GM19324 (cell line): ENCODE measurements at regions not wholly inside any gene's neighbourhood (a gene's known extent, or its start where the extent isn't known, plus 50 kb on each side); places are given as distances from the start of the nearest gene placed in this dataset.
"Not testable (repeated sequence)": the region's sequence is repeated elsewhere in the genome, so short reads cannot be mapped to it uniquely, and the experiment has no call there.

ENCODE experiments used
- ATAC-seq: cut with Tn5 transposase; IDR thresholded peaks from one replicate; pipeline ENCODE4 v1.9.1; 2021; ENCODE audit warnings: mild to moderate bottlenecking, moderate library complexity; ENCODE audit not compliant: unreplicated experiment, low FRiP score

DNA sequence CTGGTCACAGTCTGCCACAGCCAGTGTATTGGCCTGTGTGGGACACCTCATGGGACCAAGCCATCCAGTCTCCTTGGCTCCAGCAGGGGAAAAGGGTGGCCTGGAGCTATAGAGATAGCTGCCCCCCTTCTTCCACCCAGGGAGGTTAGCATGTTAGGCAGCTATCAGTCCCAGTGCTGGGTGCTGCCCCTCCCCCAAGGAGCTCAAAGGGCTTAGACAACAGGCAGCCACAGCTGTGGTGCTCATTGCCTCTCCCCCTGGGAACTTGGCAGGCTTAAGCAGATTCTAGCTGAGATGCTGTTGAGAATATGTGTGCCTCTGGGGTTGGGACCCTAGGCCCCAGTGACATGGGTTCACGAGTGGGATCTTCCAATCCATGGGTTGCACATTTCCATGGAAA, 226.0 kb upstream of the PTGER4 start:
- ATAC-seq = no peak

DNA sequence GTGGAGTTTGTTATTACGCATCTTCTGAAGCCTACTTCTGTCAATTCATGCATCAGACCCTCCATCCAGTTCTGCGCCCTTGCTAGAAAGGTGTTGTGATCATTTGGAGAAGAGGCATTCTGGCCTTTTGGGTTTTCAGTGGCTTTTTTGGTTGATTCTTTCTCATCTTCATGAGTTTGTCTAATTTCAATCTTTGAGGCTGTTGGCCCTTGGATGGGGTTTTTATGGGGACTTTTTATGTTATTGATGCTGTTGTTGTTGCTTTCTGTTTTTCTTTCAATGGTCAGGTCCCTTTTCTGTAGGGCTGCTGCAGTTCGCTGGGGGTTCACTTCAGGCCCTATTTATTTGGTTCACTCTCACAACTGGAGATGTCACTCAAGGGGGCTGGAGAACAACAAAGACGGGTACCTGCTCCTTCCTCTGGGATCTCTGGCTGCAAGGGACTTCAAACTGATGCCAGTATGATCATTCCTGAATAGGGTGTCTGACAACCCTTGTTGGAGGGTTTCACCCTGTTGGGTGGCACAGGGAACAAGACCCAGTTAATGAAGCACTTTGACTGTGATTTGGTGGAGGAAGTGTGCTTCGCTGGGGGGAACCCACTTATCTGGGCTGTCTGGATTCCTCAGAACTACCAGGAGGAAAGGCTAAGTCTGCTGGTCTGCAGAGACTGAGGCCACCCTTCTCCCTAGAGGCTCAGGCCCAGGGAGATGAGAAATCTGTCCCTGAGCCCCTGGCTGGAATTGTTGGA, 226.7 kb upstream of the PTGER4 start:
- ATAC-seq = no peak

DNA sequence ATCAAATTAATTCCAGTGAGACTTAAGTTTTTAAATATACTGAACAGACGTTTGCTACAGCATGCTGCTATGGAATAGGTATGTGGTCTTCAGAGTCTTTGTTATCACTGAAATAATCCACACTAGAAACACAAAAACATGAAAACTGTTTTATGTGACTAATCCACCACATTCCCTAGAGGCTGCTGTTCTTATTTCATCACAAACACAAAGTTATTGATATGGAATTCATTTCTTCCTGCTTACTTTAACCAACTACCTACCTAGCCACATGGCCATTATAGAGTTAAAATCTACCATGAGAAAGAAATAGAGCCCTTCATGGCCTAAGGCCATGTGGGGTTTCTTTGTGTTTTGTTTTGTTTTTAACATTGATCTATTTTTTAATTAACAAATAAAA, 232.3 kb upstream of the PTGER4 start:
- no peak for ATAC-seq

DNA sequence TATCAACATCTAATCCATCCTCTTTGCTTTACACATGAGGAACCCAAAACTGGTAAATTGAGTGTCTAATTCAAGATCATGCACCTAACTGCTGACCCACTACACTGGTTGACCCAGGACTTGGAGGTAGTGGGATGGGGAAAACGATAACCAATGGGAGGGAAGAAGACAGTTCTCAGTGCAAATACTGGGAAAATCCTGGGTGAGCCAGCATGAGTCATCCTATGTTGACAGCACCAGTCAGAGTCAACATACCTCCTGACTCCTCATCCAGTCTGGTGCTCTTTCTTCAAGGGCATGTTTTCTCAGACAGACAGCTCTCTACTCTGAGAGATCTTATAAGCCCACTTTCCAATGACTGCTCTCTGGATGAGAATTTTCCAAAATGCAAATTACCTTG, 232.8 kb upstream of the PTGER4 start:
- ATAC-seq = no peak

DNA sequence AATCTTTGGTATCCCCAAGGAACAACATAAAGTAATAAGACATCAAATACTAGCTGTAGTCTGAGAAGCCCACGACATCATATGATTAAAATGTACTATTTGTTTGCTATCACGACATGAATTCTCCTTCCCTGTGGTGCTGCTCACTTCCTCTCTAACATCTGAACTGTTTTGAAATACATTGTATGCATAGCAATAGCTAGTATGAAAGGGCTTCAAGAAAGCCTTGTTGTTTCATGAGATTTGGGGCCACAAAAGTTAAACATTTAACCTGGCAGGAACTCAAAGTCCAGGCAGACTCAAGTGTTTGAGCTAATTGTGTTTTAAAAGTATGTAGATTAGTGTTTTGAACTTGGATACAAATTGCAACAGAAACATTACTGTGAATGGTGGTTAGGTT, 237.4 kb upstream of the PTGER4 start:
- peak; percentile 69 for ATAC-seq

DNA sequence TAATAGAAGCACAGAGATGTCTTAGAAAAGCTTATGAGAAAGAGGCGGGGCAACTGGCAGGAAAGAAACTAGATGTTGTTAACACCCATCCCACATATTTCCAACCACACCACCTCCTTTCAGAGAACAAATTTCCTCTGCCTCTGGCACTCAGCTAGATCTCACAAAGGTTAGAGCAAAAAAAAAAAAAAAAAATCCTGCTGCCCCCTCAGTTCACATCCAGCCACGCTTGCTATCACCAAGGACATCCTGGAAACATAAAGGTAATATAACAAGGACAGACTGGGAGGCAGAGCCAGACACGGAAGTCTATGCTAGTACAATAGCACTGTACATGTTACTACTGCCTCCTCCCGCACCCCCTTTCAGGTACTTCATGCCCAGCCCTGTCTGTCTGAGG, 238.0 kb upstream of the PTGER4 start:
- ATAC-seq = no peak

DNA sequence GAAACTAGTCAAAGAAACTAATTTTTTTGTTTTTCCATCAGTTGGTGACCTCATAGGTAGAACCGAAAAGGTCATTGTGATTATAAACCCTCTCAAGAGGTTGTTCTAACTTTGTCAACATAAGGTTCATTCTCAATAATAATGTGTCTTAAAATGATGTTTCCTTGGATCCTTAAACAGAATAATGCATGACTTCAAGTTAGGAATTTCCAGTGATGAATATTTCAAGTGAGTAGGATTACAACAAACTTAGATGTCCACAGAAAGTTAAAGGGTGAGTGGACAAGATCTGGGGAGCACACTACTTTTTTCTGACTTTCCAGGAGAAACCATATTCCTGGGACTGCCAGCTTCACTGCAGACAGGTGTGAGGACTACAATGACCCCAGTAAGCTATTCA, 239.0 kb upstream of the PTGER4 start:
- ATAC-seq = no peak

DNA sequence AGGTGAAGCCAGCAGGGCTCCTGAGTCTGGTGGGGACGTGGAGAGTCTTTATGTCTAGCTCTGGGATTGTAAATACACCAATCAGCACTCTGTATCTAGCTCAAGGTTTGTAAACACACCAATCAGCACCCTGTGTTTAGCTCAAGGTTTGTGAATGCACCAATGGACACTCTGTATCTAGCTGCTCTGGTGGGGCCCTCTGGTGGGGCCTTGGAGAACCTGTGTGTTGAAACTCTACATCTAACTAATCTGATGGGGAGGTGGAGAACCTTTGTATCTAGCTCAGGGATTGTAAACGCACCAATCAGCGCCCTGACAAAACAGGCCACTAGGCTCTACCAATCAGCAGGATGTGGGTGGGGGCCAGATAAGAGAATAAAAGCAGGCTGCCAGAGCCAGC, 240.6 kb upstream of the PTGER4 start:
- ATAC-seq = not testable (repeated sequence)

DNA sequence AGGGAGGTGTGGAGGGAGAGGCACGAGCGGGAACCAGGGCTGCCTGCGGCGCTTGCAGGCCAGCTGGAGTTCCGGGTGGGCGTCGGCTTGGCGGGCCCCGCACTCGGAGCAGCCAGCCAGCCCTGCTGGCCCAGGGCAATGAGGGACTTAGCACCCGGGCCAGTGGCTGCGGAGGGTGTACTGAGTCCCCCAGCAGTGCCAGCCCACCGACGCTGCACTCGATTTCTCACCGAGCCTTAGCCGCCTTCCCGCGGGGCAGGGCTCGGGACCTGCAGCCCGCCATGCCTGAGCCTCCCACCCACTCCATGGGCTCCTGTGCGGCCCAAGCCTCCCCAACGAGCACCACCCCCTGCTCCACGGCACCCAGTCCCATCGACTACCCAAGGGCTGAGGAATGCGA, 241.1 kb upstream of the PTGER4 start:
- not testable (repeated sequence) for ATAC-seq

DNA sequence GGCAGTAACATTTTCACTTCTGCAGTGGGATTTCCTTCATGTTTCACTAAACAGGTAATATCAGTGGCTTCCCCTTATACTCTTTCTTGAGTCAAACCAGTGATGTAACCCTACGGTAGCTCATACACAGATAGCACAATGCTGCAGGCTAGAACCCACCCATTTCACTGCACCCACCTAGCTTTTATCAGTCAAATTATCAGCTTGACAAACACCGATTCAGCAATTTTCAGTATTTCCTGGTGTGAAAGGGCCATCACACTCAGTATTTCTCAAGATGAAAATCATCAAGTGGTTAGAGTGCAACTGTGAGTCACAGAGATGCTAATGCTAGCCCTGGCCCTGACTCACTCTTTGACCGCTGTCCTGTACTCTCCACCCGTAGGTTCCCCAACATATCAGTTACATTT, 242.3 kb upstream of the PTGER4 start:
- no peak for ATAC-seq

DNA sequence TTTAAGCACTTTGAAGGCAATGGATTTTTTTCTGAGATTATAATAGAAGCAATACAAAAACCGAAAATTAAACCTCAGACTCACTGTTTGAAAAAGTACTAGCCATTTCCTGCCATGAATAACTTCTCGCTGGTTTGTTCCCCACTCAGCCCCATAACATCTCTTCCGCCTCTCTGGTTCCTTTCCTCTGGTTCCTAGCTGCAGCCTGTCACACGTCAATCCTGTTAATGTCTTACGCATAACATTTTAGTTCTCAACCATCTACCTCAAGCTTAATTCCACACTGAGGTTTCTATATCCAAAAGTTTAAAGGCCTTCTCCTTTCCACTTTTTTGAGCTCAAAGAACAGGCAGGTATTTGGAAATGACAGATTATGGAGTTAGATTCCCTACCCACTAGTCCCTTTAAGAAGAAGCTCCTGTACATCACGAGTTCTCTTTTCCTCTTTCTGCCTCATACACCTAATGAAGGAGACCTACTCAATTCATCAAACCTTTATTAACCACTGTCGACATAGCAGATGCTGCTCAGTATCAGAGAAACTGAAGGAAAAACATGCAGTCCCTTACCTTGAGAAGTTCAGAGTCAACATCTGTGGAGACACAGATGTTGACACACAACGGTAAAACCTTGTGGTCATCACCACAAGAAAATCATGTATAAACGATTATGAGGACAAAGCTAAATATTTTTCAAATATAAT, 243.0 kb upstream of the PTGER4 start:
- ATAC-seq = peak; percentile 60

DNA sequence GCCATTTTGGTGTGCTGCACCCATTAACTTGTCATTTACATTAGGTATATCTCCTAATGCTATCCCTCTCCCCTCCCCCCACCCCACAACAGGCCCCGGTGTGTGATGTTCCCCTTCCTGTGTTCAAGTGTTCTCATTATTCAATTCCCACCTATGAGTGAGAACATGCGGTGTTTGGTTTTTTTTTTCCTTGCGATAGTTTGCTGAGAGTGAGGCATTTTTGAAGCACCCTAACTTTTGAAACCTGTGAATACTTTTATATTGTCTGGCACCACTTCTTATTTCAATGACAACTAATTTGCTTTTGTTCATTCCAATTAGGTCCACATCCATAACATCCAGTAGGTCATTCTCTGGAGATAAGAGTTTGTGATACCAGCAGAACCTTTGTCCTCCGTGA, 244.0 kb upstream of the PTGER4 start:
- ATAC-seq = not testable (repeated sequence)

DNA sequence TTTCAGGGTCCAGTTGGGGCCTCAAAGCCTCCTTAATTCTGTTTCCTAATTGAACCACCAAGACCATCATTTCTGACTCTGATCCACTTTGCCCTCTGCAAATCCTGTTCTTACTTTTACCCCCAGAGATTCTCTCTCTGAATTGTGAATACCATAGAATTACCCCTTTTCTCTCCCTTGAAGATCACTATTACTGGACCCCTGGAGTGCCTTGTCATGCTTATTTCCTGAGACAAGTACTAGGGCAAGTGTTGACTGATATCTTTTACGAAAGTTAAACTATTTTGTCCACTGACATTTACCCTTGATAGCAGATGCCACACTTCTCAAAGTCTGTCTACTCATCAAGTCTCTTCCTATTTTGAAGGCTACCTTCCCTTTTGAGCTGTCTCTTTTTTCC, 246.9 kb upstream of the PTGER4 start:
- no peak for ATAC-seq

DNA sequence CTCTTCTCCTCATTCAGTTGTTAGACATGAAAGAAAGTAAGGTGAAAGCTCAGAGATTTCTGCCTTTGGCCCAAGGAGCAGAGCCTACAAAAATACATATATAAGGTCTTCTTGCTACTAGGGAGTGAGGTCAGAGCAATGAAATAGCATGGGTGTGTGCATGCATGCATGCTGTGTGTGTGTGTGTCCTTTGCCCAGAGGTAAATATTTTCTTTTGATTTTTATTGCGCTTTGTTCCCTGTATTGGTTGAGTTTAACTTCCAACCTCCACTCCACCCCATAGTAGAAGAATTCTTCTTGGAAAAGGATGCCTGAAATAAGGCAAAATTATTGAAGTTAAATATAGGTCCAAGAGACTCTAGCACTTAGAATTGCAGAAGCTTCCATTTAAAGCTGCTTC, 248.0 kb upstream of the PTGER4 start:
- ATAC-seq = no peak

DNA sequence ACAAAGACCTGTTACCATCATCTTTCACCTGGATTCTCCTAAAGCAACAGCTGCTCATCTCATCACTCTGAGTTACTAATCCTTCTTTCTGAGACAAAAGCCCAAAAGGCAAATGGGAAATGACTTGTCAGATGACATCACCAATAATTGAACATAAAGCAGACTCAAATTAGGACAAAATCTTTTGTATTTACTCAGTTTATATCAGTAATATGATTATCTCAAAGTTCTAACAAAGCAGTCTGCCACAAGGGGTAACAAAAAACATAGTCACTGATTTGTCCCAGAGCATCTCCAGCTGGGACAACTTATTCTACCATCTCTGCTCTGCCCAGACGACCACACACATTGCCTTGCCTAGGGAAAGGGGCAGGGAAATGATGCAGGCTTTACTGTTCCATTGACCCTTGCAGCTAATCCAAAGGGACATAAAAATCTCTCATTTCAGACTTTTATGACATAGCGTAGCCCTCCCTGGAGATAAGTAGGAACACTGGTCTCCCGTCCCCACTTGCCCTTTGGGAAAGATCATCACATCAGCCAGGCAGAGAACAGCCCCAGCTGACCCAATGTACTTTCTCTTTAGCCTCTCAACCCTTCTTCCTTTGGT, 249.5 kb upstream of the PTGER4 start:
- no peak for ATAC-seq

DNA sequence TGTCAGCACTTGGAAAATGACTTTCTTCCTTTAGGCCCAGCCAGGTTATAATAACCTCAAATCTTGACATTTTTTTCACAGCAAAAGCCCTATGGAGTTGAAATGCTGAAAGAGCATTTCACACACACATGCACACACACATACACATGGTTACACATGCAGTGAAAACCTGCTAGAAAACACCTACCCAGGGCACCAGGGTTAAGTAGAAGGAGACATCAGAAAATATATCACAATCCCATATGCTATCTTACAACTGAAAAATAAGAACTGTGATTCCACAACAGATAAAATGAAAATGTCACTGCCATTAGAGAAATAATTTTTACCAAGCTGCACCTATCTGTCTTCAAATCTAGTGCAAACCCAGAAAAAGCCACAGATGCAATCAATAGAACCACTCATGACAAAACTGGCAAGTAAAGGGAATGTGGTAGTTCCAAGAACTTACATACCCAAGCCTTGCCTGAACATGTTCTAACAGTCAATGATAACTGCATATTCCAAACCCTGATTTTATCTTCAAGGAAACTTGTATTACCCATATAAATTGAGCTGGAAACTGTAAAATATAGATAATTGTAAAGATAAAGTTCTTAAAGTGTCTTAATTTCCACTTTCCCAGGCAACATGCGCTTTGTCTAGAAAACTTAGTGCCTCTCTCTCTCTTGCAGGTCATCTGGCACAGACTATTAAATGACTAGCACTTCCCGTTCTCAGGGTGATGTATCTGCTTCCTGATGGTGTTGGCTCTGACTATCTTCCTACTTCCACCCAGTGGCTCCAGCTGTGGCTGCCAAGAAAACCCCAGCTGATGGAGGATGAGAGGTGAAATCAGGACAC, 250.2 kb upstream of the PTGER4 start:
- ATAC-seq = no peak

DNA sequence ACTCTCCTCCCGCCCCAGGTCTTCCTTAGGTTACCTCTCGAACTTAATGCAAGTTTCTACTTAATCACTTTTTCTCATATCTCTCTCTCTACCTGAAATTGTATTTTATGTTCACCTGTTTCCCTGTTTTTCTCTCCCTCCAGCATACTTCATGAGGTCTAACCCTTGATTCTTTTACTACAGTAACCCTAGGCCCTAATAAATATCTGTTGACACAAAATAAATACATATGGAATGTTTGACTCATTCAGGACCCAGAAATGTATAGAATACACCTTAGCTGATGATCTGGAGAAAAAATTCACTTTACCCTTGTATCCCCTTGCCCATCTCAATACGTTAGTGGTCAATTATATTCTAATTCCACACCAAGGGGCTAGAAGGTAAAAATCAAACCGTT, 250.9 kb upstream of the PTGER4 start:
- ATAC-seq = no peak

DNA sequence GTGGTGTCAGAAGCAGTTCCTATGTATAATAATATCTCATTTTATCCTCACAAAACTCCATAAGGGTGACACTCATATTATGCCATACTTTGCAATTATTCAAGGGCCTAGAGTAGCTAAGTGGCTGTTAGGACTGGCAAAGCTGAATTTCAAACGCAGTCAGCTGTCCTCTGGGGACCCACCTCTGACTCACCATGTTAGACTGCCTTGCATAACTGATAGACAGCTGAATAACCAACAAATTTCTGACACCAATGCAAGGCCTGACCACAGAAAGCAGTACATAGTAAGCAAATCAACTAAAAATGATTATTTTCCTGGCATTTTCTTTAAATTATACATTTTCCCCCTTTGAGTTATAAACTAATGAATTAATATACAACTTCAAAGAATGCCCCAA, 251.6 kb upstream of the PTGER4 start:
- ATAC-seq = no peak

DNA sequence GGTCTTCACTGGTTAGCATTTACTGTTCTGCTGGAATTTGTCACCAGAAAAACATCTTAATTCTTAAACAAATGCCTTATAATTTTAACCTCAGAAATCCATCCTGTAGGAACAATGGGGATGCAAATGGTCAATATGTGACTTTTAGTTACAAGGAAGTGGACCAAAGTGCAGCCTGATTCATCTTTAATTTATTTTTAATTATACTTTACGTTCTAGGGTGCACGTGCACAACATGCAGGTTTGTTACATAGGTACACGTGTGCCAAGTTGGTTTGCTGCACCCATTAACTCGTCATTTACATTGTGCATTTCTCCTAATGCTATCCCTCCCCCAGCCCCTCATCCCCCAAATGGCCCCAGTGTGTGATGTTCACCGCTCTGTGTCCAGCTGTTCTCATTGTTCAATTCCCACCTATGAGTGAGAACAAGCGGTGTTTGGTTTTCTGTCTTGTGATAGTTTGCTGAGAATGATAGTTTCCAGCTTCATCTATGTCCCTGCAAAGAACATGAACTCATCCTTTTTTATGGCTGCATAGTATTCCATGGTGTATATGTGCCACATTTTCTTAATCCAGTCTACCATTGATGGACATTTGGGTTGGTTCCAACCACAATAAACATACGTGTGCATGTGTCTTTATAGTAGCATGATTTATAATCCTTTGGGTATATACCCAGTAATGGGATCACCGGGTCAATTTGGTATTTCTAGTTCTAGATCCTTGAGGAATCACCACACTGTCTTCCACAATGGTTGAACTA, 262.5 kb upstream of the PTGER4 start:
- not testable (repeated sequence) for ATAC-seq

DNA sequence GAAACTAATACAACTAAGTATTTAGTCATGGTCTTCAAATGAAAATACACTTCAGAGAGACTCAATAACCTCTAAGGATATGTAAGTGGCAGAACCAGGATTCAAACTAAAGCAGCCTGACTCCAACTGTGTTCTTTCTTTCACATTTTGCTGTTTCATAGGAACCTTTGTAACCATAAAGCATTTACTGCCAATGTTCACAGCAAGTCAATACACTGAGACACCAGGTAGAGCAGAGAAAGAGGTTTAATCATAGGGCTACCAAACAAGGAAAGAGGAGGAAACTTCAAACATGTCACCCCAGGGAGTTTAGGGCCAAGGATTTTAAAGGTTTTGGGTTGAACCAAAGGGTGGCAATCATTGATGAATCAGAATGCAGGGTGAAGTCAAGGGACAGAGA, 263.1 kb upstream of the PTGER4 start:
- no peak for ATAC-seq
